Daoy (cell line): ENCODE measurements at regions not wholly inside any gene's neighbourhood (a gene's known extent, or its start where the extent isn't known, plus 50 kb on each side); places are given as distances from the start of the nearest gene placed in this dataset.

Experiments used
- DNase-seq: peaks from one replicate; pipeline ENCODE4 v3.0.0-alpha.2; 2015; ENCODE audit warnings: low read depth

DNA sequence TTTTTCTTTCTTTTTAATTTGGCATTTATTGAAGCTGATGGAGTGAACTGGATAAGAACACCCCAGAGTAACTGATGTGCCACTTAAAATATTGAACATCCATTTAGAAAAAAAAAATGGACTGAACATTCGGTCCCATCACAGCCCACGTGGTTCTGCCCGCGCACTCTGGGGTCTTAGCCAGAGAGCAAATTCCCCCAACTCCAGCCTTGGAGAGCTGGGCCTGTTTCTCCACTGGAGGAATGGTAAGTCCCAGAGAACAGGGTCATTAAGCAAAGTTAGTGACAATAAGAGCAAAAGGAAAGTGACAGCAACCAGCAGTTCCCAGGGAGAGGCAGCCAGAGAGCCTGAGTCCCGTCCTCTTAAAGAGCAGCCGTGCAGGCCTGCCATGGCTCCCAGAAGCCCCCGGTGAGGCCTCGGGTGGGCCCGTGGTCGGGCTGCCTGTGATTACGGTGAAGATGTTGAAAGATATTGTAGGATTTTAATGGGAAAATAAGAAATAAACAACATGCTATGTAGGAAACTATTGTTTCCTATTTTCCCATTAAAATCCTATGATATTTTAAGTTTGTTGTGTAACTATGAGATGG lies 487.9 kb upstream of the MKI67 start:
- DNase-seq = no peak

- no peak for DNase-seq
These were observed 488.8 kb upstream of the MKI67 start for GRCh38 chr10:128614802-128615553.

DNA sequence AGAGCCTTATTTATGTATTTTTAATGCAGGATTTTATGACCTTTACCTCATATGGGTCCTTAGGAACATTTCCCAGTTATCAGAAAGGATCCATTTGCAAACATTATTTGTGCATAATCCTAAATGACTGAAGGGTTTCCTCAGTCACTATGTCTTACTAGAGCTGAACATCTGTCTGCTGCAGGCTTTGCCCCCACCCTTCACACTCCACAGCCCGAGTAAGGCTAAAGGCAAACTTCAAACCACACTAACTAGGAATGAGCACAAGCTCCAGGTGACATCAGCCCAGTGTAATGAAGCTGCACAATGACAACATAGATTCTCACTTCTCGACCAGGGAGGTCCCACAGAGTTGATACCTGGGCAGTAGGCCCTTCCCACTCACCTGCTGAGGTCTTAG lies 491.3 kb upstream of the MKI67 start:
- DNase-seq = no peak

DNA sequence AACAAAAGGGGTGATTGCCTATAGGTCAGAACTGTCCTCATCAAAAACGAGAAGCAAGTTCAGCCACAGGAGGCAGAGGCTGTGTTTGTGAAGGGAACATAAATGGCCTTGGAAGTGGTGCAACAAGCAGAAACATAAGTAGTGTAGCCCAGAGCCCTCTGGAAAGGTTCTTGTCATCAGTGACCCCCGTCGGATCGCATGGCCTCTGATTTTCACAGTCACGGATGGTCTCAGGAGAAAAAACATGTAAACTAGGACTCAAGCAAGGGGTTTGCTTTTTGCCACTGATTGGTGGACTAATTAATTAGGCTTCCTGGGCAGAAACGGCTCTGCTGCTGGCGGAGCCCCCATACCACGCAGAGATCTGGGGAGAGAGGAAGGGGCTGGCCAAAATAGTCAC lies 496.5 kb upstream of the MKI67 start:
- DNase-seq = no peak

DNA sequence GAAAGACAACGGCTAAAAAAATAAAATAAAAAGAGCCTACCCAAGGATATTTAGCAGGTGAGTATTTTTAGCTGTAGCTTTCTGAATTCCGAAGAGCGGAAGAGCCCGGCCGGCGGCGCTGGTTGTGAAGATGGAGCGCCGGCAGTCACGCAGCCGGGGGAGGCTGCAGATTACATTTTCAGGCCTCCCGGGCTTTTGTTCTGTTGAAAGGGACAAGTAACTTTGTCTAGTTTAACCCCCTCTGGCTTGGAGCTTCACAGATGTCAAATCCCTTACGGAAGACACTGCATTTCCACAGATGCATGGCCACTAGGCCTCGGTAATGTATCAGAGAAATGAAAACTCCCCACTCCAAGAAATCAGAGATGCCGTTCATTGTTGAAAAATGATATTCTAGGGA lies 497.6 kb upstream of the MKI67 start:
- DNase-seq = no peak

DNA sequence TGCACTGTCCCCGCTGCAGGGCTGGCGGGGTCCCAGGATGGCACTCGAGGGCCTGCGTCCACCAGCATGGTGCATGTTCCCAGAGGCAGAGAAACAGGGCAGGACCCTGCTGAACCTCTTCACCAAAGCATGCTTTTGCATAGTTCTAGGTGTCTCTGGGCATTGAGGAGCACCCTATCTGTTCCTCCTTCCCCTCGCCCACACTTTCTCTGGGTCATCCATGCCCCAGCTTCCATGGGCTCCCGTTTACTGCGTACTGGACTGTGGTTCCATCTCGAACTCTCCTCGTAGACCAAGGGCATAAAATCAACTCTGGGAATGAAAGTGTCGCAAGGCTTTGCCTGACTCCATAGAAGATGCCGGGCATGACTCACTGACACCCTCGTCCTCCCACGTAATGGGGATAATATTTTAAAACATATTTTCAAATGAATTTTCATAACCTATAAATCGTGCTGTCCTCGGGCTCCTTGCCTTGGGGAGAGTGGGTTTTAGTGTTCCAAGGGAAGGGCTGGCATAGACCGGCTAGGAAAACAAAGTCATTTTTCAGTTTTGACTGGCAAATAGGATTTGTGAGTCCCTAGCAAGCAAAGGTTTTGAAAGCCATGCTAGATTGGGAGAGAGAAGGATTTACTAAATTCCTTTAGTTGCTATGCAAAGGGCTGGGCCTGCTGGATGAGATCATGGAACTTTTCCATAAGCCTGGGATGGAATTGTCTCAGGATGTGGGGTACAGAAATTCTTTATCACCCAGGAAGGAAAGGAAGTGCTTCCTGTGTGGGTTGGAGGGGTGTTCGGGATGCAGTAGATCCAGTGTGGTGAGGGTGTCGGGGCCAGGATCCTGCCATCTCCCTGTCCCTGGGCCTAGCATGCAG lies 498.7 kb upstream of the MKI67 start:
- no peak for DNase-seq

DNA sequence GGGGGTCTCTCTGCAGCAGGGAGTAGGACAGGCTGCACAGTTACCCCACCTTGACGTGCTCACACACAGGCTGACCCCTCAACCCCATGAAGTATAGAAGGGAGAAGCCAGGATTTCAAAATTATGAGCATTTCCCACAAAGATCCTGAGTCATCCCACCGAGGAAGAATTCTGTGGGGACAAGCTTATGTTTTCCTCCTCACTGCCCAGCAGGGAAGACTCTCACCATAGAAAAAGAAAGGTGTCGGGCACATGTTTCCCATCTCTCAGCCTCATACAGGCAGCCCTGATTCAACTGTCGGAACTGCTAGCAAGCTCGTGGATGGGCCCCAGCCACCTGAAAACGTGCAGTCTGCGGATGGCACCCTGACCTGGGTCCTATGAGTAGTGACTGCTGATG lies 499.7 kb upstream of the MKI67 start:
- DNase-seq = no peak

DNA sequence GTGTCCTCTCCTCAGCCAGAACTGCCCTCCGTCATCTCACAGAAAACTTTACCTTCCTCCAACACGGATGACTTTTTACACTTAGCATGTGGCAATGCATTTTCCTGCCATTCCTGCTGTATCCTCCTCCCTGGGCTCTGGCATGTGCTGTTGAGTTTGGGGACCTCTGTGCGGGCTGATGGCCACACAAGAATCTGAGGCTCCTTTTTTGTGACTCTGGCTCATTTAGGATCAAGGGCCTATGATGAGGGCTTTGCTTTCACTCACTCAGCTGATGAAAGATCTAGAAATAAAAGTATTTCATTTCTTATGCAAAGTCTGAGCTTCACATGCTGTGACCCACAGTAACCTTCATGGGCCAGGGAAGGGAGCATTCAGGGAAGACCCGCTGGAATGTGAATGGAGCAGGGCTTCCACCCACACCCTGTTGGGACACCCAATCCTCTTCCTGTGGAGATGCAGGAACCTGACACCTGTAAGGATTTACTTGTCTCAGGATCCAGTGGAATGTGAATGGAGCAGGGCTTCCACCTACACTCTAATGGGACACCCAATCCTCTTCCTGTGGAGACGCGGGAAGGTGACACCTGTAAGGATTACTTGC lies 500.3 kb upstream of the MKI67 start:
- DNase-seq = no peak

- DNase-seq = no peak
These were observed 501.6 kb upstream of the MKI67 start for GRCh38 chr10:128627811-128628210.

GRCh38 chr10:128628252-128628651 lies 502.0 kb upstream of the MKI67 start:
- no peak for DNase-seq

- DNase-seq = peak; percentile 88
These were observed 503.2 kb upstream of the MKI67 start for GRCh38 chr10:128629111-128630096.

DNA sequence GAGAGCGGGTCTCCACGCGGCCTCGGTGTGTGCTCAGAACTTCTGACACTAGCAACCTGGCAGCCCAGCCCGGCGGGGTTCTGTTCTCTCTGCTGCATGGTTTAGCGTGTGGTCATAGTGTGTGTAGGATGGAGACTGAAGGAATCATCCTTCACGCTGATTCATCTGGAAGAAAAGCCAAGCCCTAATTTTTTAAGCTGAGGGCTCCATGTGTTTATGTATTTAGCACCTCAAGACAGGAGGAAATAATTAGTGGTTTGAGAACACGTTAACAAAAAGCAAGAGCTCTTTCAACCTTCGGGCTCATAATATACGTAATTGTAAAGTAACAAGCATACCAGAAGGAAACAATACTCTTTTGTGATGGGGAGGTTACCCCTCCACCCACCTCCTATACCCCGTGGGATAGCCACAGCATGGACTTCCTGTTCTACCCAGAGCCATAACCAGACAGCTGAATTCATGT lies 504.6 kb upstream of the MKI67 start:
- DNase-seq = peak; percentile 73

- DNase-seq = no peak
These were observed 505.6 kb upstream of the MKI67 start for GRCh38 chr10:128631801-128632241.

GRCh38 chr10:128632694-128633093 lies 506.5 kb upstream of the MKI67 start:
- no peak for DNase-seq

DNA sequence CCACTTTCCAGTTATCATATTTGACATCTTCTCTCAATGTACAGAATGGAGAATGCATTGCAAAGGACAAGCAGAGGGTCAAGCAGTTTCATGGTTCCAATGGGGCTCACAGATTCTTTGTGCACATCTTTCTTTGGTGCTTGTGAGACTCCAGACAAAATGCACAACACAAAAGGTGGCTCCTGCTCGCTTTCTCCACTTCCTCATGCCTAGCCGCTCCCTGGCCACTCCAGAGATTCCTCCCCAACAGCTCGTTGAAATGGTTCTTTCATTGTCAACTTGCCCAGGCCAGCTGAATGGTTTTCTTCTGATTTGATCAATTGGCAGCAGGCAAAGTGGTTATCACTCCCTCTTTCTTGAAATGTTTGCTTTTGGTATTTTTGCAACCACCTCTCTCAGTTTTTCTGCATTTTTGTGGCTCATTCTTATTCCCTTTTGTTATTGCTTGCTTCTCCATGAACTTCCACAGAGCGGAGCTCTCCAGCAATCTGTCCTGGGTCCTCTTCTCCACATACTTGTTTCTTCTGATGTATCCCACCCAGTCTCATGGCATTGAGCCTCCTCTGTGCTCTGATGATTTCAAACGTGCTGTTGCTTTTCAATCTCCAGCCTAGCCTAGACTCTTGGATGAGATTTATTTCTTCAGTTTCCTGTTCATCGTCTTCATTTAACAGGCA lies 507.8 kb upstream of the MKI67 start:
- DNase-seq = no peak

GRCh38 chr10:128642023-128642422 lies 515.8 kb upstream of the MKI67 start:
- DNase-seq = peak; percentile 40

DNA sequence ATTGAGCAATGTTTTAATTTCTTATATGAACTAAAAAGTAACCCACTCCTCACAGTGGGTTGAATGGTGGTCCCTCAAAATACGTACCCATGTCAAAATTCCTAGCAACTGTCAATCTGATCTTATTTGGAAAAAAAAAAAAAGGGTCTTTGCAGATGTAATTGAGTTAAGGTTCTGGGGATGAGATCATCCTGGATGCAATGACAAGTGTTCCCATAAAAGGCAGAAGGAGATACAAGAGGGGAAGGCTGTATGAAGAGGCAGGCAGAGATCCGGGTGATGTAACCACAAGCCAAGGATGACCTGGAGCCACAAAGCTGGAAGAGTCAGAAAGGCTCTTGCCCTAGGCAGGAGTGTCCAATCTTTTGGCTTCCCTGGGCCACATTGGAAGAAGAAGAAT lies 516.3 kb upstream of the MKI67 start:
- DNase-seq = peak; percentile 52

DNA sequence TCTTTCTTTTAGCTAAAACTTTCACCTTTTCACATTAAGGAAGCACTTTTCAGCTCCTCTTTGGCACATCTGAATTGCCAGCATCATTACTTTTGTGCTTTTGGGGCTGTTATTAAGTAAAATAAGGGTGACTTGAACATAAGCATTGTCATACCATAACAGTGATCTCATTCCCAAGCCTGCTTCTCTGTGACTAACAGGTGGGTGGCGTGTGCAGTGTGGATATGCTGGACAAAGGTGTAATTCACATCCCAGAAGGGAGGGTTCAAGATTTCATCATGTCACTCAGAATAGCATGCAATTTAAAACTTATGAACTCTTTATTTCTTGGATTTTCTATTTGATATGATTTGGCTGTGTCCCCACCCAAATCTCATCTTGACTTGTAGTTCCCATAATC lies 517.4 kb upstream of the MKI67 start:
- DNase-seq = no peak

DNA sequence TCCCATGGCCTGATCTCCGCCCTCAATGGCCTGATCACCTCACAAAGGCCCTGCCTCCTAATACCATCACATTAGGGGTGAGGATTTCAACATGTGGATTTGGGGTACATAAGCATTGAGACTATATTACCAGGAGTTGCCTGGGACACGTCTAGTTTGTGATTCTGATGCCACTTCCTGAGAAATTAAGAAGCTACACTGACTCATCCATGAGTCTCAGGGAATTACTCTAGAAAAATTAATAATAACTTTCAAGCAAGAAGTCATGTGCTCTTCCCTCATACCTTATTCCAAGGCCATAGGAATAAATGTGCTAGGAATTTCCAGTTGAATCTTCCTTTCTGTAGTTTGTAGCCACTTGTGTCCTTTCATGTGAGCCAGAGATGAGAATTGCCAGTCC lies 519.3 kb upstream of the MKI67 start:
- DNase-seq = no peak

DNA sequence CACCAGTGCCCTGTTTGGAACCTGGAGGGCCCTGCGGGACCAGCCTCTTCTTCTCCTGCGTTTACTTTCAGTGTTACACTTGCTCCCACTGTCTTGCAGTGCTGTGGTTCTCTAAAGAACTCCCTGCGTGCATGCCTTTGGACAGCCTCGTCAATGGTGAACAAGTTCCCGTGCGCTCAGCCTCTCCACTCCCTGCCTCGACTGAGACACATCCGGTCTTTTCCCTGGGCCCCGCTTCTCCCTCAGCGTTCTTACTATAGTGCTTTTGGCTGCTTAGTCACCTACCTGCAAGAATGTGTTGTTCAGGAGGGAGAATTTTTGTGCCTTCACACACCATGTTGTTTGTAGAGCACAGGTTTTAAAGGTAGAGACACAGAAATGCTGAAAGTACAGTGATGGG lies 520.7 kb upstream of the MKI67 start:
- DNase-seq = no peak
